NCI-H1105 (cell line): ENCODE measurements at regions not wholly inside any gene's neighbourhood (a gene's known extent, or its start where the extent isn't known, plus 50 kb on each side); places are given as distances from the start of the nearest gene placed in this dataset.

Experiments used
- DNase-seq: peaks from one replicate; lab custom pipeline; 2025; lab: John Stamatoyannopoulos, UW

- no peak for DNase-seq
Observed at GRCh38 chr3:34183114-34183513, 384.7 kb downstream of the PDCD6IP start.

GRCh38 chr3:34183611-34184340 lies 385.3 kb downstream of the PDCD6IP start:
- DNase-seq: peak; percentile 84

- DNase-seq: no peak
Observed at GRCh38 chr3:34185301-34185700, 386.9 kb downstream of the PDCD6IP start.

- DNase-seq: no peak
Observed at GRCh38 chr3:34189133-34189532, 390.7 kb downstream of the PDCD6IP start.

GRCh38 chr3:34196914-34197313 lies 398.5 kb downstream of the PDCD6IP start:
- no peak for DNase-seq

GRCh38 chr3:34198309-34198708 lies 399.9 kb downstream of the PDCD6IP start:
- no peak for DNase-seq

GRCh38 chr3:34200576-34200975 lies 402.1 kb downstream of the PDCD6IP start:
- no peak for DNase-seq

- no peak for DNase-seq
Observed at GRCh38 chr3:34202975-34203374, 404.5 kb downstream of the PDCD6IP start.

GRCh38 chr3:34203386-34203785 lies 405.0 kb downstream of the PDCD6IP start:
- DNase-seq: no peak

- no peak for DNase-seq
Observed at GRCh38 chr3:34207002-34207401, 408.6 kb downstream of the PDCD6IP start.

GRCh38 chr3:34207806-34208205 lies 409.4 kb downstream of the PDCD6IP start:
- DNase-seq: no peak

- no peak for DNase-seq
Observed at GRCh38 chr3:34212175-34212574, 413.7 kb downstream of the PDCD6IP start.

- DNase-seq: no peak
Observed at GRCh38 chr3:34212656-34213055, 414.2 kb downstream of the PDCD6IP start.

- DNase-seq: no peak
Observed at GRCh38 chr3:34213478-34213877, 415.0 kb downstream of the PDCD6IP start.

GRCh38 chr3:34216711-34217335 lies 418.4 kb downstream of the PDCD6IP start:
- no peak for DNase-seq

GRCh38 chr3:34218706-34219385 lies 420.4 kb downstream of the PDCD6IP start:
- DNase-seq: no peak

- DNase-seq: no peak
Observed at GRCh38 chr3:34219556-34219955, 421.1 kb downstream of the PDCD6IP start.

- no peak for DNase-seq
Observed at GRCh38 chr3:34225821-34226366, 427.5 kb downstream of the PDCD6IP start.

- no peak for DNase-seq
Observed at GRCh38 chr3:34229876-34230275, 431.4 kb downstream of the PDCD6IP start.

- DNase-seq: no peak
Observed at GRCh38 chr3:34235096-34235495, 436.7 kb downstream of the PDCD6IP start.

- DNase-seq: no peak
Observed at GRCh38 chr3:34237946-34238345, 439.5 kb downstream of the PDCD6IP start.

- no peak for DNase-seq
Observed at GRCh38 chr3:34238407-34238806, 440.0 kb downstream of the PDCD6IP start.

- DNase-seq: no peak
Observed at GRCh38 chr3:34239287-34239686, 440.9 kb downstream of the PDCD6IP start.
